WTC11 (cell line): ENCODE measurements at regions not wholly inside any gene's neighbourhood (a gene's known extent, or its start where the extent isn't known, plus 50 kb on each side); places are given as distances from the start of the nearest gene placed in this dataset.
A peak's percentile ranks its signal among the peaks of the same experiment; 100 is the strongest.

Source experiments
- ATAC-seq: fragments of 200-7000 bp; cut with Tn5 transposase; 2 replicates; pipeline ENCODE4 v1.10.0; 2021; ENCODE audit warnings: mild to moderate bottlenecking, moderate library complexity
- CTCF ChIA-PET: fragments of 300-600 bp; sonication (Branson Sonifier 250); formaldehyde crosslinking; loops from one replicate; lab custom pipeline; 2021; ENCODE audit warnings: antibody characterized with exemption; lab: Charles Lee
- POLR2A ChIA-PET: fragments of 350-600 bp; sonication (Branson Sonifier 250); formaldehyde crosslinking; loops from one replicate; lab custom pipeline; 2021; ENCODE audit warnings: antibody characterized with exemption; lab: Charles Lee
- DNase-seq: peaks from one replicate; pipeline ENCODE4 v3.0.0; 2021; ENCODE audit warnings: low spot score
- H3K27ac Mint-ChIP-seq: 2 replicates; pipeline ENCODE4 v1.8.0; 2021; ENCODE audit warnings: mixed read lengths
- H3K27me3 Mint-ChIP-seq: 2 replicates; pipeline ENCODE4 v1.8.0; 2021; ENCODE audit warnings: low read depth, mild to moderate bottlenecking, moderate library complexity, mixed read lengths
- H3K36me3 Mint-ChIP-seq: 2 replicates; pipeline ENCODE4 v1.8.0; 2021; ENCODE audit warnings: mixed read lengths
- H3K4me1 Mint-ChIP-seq: 2 replicates; pipeline ENCODE4 v1.8.0; 2022; ENCODE audit warnings: mixed read lengths
- H3K4me3 Mint-ChIP-seq: 2 replicates; pipeline ENCODE4 v1.8.0; 2021; ENCODE audit warnings: mild to moderate bottlenecking, moderate library complexity, mixed read lengths
- H3K9me3 Mint-ChIP-seq: 2 replicates; pipeline ENCODE4 v1.8.0; 2021; ENCODE audit warnings: mixed read lengths
- AR ChIP-seq: fragments of 250-450 bp; sonication (Bioruptor Pico); IDR thresholded peaks from 2 replicates; pipeline ENCODE4 v1.9.0; 2021; ENCODE audit warnings: mild to moderate bottlenecking
- CREM ChIP-seq: sonication (generic); formaldehyde crosslinking; IDR thresholded peaks from 2 replicates; pipeline ENCODE4 v1.8.1; 2022; ENCODE audit warnings: mild to moderate bottlenecking, missing genetic modification reagents, moderate library complexity
- E2F1 ChIP-seq: sonication (generic); formaldehyde crosslinking; IDR thresholded peaks from 2 replicates; pipeline ENCODE4 v1.8.0; 2022; ENCODE audit warnings: mild to moderate bottlenecking, missing genetic modification reagents
- E2F4 ChIP-seq: sonication (generic); formaldehyde crosslinking; IDR thresholded peaks from 2 replicates; pipeline ENCODE4 v1.8.1; 2022; ENCODE audit warnings: low read depth, mild to moderate bottlenecking, moderate library complexity, missing genetic modification reagents, borderline replicate concordance
- E2F5 ChIP-seq: sonication (generic); formaldehyde crosslinking; IDR thresholded peaks from 2 replicates; pipeline ENCODE4 v1.8.1; 2022; ENCODE audit warnings: mild to moderate bottlenecking, moderate library complexity, missing genetic modification reagents
- ERG ChIP-seq: fragments of 250-450 bp; sonication (Bioruptor Pico); IDR thresholded peaks from 2 replicates; pipeline ENCODE4 v1.8.0; 2021; ENCODE audit warnings: mild to moderate bottlenecking
- FOXK1 ChIP-seq: sonication (generic); formaldehyde crosslinking; IDR thresholded peaks from 2 replicates; pipeline ENCODE4 v1.8.0; 2022; ENCODE audit warnings: mild to moderate bottlenecking, moderate library complexity, missing genetic modification reagents
- FOXP1 ChIP-seq: sonication (generic); formaldehyde crosslinking; IDR thresholded peaks from 2 replicates; pipeline ENCODE4 v1.8.0; 2022; ENCODE audit warnings: missing genetic modification reagents, mild to moderate bottlenecking, moderate library complexity, borderline replicate concordance
- HMGA2 ChIP-seq: fragments of 250-450 bp; sonication (Bioruptor Pico); IDR thresholded peaks from 2 replicates; pipeline ENCODE4 v1.4.0; 2021; ENCODE audit warnings: mild to moderate bottlenecking, moderate library complexity
- IRF1 ChIP-seq: sonication (generic); formaldehyde crosslinking; IDR thresholded peaks from 2 replicates; pipeline ENCODE4 v1.8.0; 2023; ENCODE audit warnings: missing genetic modification reagents
- JAZF1 ChIP-seq: fragments of 250-450 bp; sonication (Bioruptor Pico); IDR thresholded peaks from 2 replicates; pipeline ENCODE4 v1.9.0; 2021; ENCODE audit warnings: moderate library complexity, mild to moderate bottlenecking, inconsistent platforms
- KAT7 ChIP-seq: sonication (generic); formaldehyde crosslinking; IDR thresholded peaks from 2 replicates; pipeline ENCODE4 v1.8.1; 2023; ENCODE audit warnings: missing genetic modification reagents, mild to moderate bottlenecking, borderline replicate concordance
- MAX ChIP-seq: sonication (generic); formaldehyde crosslinking; IDR thresholded peaks from 2 replicates; pipeline ENCODE4 v1.8.0; 2022; ENCODE audit warnings: mild to moderate bottlenecking, missing genetic modification reagents
- MYBL2 ChIP-seq: sonication (generic); formaldehyde crosslinking; IDR thresholded peaks from 2 replicates; pipeline ENCODE4 v1.8.1; 2023; ENCODE audit warnings: mild to moderate bottlenecking, moderate library complexity, missing genetic modification reagents
- NR2C2 ChIP-seq: sonication (generic); formaldehyde crosslinking; IDR thresholded peaks from 2 replicates; pipeline ENCODE4 v1.8.0; 2022; ENCODE audit warnings: mild to moderate bottlenecking, missing genetic modification reagents
- PRRX2 ChIP-seq: fragments of 250-450 bp; sonication (Bioruptor Pico); IDR thresholded peaks from 2 replicates; pipeline ENCODE4 v1.8.0; 2021; ENCODE audit warnings: mild to moderate bottlenecking
- RORB ChIP-seq: fragments of 250-450 bp; sonication (Bioruptor Pico); IDR thresholded peaks from 2 replicates; pipeline ENCODE4 v1.9.0; 2021; ENCODE audit warnings: mild to moderate bottlenecking
- SMAD4 ChIP-seq: sonication (generic); formaldehyde crosslinking; IDR thresholded peaks from 2 replicates; pipeline ENCODE4 v1.8.0; 2022; ENCODE audit warnings: mild to moderate bottlenecking, missing genetic modification reagents
- SP1 ChIP-seq: sonication (generic); formaldehyde crosslinking; conservative IDR thresholded peaks from 2 replicates; pipeline ENCODE4 v1.8.1; 2022; ENCODE audit warnings: missing genetic modification reagents
- STAT6 ChIP-seq: sonication (generic); formaldehyde crosslinking; conservative IDR thresholded peaks from 2 replicates; pipeline ENCODE4 v1.8.1; 2023; ENCODE audit warnings: mild to moderate bottlenecking, low read depth, missing genetic modification reagents, moderate library complexity
- TP53 ChIP-seq: sonication (generic); formaldehyde crosslinking; IDR thresholded peaks from 2 replicates; pipeline ENCODE4 v1.8.1; 2023; ENCODE audit warnings: mild to moderate bottlenecking, missing genetic modification reagents
- ZNF423 ChIP-seq: fragments of 250-450 bp; sonication (Bioruptor Pico); IDR thresholded peaks from 2 replicates; pipeline ENCODE4 v2.1.2; 2022; ENCODE audit warnings: mild to moderate bottlenecking, moderate library complexity

- Mint-ChIP-seq H3K4me1 (peaks cover 38% of the 10 kb centered on the region), H3K4me3 (no peak overlapping the region), H3K9me3 (no peaks in the 10 kb centered on the region), H3K36me3 (no peaks in the 10 kb centered on the region), H3K27ac (no peak overlapping the region)
- no peak for ATAC-seq
- DNase-seq = no peak
- TF ChIP-seq RORB (CRISPR knock-in tag) = no peak
- TF ChIP-seq CREM (CRISPR knock-in tag) = no peak
- TF ChIP-seq FOXK1 (CRISPR knock-in tag) = no peak
- TF ChIP-seq HMGA2 (CRISPR knock-in tag) = no peak
- TF ChIP-seq TP53 (CRISPR knock-in tag) = no peak
- no peak for TF ChIP-seq SP1 (CRISPR knock-in tag)
- TF ChIP-seq JAZF1 (CRISPR knock-in tag) = no peak
- TF ChIP-seq PRRX2 (CRISPR knock-in tag) = no peak
- TF ChIP-seq KAT7 (CRISPR knock-in tag) = no peak
- TF ChIP-seq STAT6 (CRISPR knock-in tag) = no peak
- no peak for TF ChIP-seq SMAD4 (CRISPR knock-in tag)
- TF ChIP-seq MYBL2 (CRISPR knock-in tag) = no peak
- no peak for TF ChIP-seq IRF1 (CRISPR knock-in tag)
- TF ChIP-seq, all 79 proteins: peak for 0
- 0 out of 2 replicates have a peak, but pooled peaks cover 4% of the 10 kb centered on the region for H3K27me3 Mint-ChIP-seq
- ChIA-PET POLR2A (no interaction called here), CTCF (interaction anchor here (1.3 kb wide), 1 partner anchor 17 kb away, joined by 3 read pairs; no protein-coding TSS in a partner anchor)
Observed at GRCh38 chr13:106331116-106331515, 204.3 kb downstream of the EFNB2 start.

GRCh38 chr13:106329941-106330340 lies 205.5 kb downstream of the EFNB2 start:
- Mint-ChIP-seq H3K4me3 (no peak overlapping the region), H3K27me3 (0 out of 2 replicates have a peak, but pooled peaks cover 4% of the 10 kb centered on the region), H3K4me1 (peaks cover 38% of the 10 kb centered on the region), H3K9me3 (peaks cover 7% of the 10 kb centered on the region), H3K27ac (no peak overlapping the region; the same call in 1 of the 2 replicates), H3K36me3 (peaks cover 1% of the 10 kb centered on the region)
- DNase-seq (no peak), ATAC-seq (peak; percentile 39)
- CTCF ChIA-PET = no interaction called here
- POLR2A ChIA-PET = no interaction called here
- no peak for TF ChIP-seq E2F1 (CRISPR knock-in tag)
- TF ChIP-seq FOXP1 (CRISPR knock-in tag) = no peak
- TF ChIP-seq ZNF423 (CRISPR knock-in tag) = no peak
- no peak for TF ChIP-seq ERG
- TF ChIP-seq STAT6 (CRISPR knock-in tag) = no peak
- no peak for TF ChIP-seq E2F5
- no peak for TF ChIP-seq E2F4 (CRISPR knock-in tag)
- no peak for TF ChIP-seq AR (CRISPR knock-in tag)
- TF ChIP-seq NR2C2 = no peak
- no peak for TF ChIP-seq MAX (CRISPR knock-in tag)
